ENCODE measurements at regions not wholly inside any gene's neighbourhood (a gene's known extent, or its start where the extent isn't known, plus 50 kb on each side); places are given as distances from the start of the nearest gene placed in this dataset.
A peak's percentile ranks its signal among the peaks of the same experiment; 100 is the strongest.

DNA sequence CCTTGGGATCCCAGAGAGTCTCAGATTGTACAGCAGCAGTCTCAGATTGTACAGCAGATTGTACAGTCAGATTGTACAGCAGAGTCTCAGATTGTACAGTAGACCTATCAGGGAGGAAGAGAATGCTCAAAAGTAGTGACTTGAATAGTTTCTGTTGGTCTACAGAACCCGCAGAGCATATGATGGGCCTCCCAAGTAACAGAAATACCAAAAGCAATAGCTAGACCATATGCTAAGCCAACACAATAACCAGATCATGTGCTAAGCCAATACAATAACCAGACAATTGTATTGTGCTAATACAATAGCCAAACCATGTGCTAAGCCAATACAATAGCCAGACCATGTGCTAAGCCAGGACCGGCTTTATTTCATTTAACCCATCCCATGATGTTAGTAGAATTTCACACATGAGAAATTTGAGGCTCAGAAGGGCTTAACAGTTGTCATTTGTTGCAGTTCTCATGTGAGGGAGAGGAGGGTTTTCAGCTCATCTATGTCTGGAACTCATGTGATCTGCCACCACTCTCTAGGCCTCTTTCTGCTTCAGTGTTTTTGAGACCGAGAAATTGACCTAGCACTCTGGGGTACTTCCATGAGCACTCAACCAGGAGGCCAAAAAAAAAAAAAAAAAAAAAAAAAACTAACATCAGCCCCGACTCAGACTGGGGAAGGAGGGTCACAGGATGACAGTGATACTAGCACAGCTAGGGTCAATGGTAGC is 144.0 kb downstream of the SOX9 start:
- Mint-ChIP-seq H3K27ac (no peak overlapping the region), H3K4me3 (no peak overlapping the region), H3K4me1 (peaks cover 17% of the 10 kb centered on the region), H3K36me3 (ENCODE audit: low read depth) (no peaks in the 10 kb centered on the region), H3K27me3 (ENCODE audit: insufficient read depth) (peaks cover 23% of the 10 kb centered on the region), H3K9me3 (peaks cover 5% of the 10 kb centered on the region)
- no peak for DNase-seq
- H3K4me1 ChIP-seq (ENCODE audit: control insufficient read depth, insufficient read depth, low read length): no peaks in the 10 kb centered on the region
- no peaks in the 10 kb centered on the region for H3K36me3 ChIP-seq (ENCODE audit: control insufficient read depth, insufficient read depth, low read length)
- H3K9ac ChIP-seq (ENCODE audit: extremely low read depth, low read length, poor library complexity, severe bottlenecking): no peak overlapping the region
- H3K27me3 ChIP-seq (ENCODE audit: control insufficient read depth, insufficient read depth, low read length, poor library complexity, severe bottlenecking): peaks cover 4% of the 10 kb centered on the region
- 95% methylated on average over 4 of the region's 4 CpGs; no CpG with 5 or more reads in 1 of the 2 experiments for WGBS, 2 experiments (ENCODE audit: insufficient coverage in 1 of 2, insufficient read length in 1 of 2)
- H3K27ac ChIP-seq (ENCODE audit: low read depth, low read length): no peak overlapping the region
- TF ChIP-seq, protein P1, sequence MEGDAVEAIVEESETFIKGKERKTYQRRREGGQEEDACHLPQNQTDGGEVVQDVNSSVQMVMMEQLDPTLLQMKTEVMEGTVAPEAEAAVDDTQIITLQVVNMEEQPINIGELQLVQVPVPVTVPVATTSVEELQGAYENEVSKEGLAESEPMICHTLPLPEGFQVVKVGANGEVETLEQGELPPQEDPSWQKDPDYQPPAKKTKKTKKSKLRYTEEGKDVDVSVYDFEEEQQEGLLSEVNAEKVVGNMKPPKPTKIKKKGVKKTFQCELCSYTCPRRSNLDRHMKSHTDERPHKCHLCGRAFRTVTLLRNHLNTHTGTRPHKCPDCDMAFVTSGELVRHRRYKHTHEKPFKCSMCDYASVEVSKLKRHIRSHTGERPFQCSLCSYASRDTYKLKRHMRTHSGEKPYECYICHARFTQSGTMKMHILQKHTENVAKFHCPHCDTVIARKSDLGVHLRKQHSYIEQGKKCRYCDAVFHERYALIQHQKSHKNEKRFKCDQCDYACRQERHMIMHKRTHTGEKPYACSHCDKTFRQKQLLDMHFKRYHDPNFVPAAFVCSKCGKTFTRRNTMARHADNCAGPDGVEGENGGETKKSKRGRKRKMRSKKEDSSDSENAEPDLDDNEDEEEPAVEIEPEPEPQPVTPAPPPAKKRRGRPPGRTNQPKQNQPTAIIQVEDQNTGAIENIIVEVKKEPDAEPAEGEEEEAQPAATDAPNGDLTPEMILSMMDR (conservative IDR thresholded peaks at IDR 0.05): no peak
- H3K4me3 ChIP-seq (ENCODE audit: low read length): no peak overlapping the region
- H3K9me3 ChIP-seq (ENCODE audit: control insufficient read depth, low read length): peaks cover 6% of the 10 kb centered on the region

DNA sequence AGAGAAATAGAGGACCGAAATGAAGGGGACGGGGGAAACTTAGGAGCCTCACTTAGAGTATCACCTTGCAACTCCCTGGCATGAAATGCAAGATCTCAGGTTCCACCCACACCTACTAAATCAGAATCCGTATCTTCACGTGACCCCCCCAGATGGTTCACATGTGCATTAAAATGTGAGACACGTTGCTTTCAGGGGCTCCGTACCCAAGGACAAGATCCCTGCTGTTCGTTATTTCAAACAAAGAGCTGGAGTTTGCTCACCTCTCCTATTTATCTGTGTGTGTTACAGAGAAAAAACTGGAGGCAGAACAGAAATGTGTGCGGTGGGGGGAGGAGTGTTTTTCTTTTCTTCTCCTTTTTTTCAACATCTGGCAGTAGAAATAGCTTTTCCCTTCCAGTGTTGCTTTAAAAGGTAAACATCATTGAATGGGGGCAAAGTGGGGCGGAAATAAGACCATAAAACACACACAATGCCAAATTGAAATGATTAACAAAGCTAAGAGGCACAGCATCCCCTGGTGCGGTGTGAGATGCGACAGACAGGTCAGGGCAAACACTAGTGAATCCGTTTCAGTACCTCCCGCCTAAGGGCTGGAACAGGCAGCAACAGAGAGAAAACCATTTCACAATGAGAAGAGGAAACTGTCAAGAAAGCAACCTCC is 145.4 kb downstream of the SOX9 start:
- Histone ChIP-seq H3K4me3 (ENCODE audit: low read length) (no peak overlapping the region), H3K27me3 (ENCODE audit: control insufficient read depth, insufficient read depth, low read length, poor library complexity, severe bottlenecking) (peaks cover 4% of the 10 kb centered on the region), H3K9ac (ENCODE audit: extremely low read depth, low read length, poor library complexity, severe bottlenecking) (no peak overlapping the region), H3K9me3 (ENCODE audit: control insufficient read depth, low read length) (peaks cover 6% of the 10 kb centered on the region), H3K36me3 (ENCODE audit: control insufficient read depth, insufficient read depth, low read length) (no peaks in the 10 kb centered on the region), H3K27ac (ENCODE audit: low read depth, low read length) (no peak overlapping the region), H3K4me1 (ENCODE audit: control insufficient read depth, insufficient read depth, low read length) (no peaks in the 10 kb centered on the region)
- Mint-ChIP-seq H3K4me3 (no peak overlapping the region), H3K27me3 (ENCODE audit: insufficient read depth) (peaks cover 19% of the 10 kb centered on the region), H3K36me3 (ENCODE audit: low read depth) (no peaks in the 10 kb centered on the region), H3K4me1 (peaks cover 17% of the 10 kb centered on the region), H3K9me3 (peaks cover 3% of the 10 kb centered on the region), H3K27ac (no peak overlapping the region)
- 80 to 81% methylated on average over 3 to 13 of the region's 13 CpGs for WGBS, 2 experiments (ENCODE audit: insufficient coverage in 1 of 2, insufficient read length in 1 of 2)
- peak; percentile 62 for DNase-seq
- TF ChIP-seq, protein P1 (conservative IDR thresholded peaks at IDR 0.05): no peak

DNA sequence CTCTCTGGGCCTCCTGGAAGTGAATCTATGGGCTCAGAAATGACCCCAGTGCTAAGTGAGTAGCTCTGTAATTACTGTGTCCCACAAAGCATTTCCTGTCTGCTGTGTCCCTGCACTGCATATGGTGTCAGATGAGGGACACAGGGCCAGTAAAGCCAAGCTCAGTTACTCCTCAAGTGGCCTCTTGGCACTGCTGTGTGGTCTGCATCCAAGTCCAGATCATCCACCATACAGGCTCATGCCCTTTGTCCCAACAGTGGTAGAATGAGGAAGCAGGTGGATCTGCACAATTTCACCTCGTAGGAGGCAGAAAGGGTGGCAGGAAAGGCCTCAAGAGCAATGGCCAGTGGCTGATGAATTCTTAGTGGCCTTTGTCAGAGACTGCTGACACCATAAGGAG is 146.8 kb downstream of the SOX9 start:
- H3K9ac ChIP-seq (ENCODE audit: extremely low read depth, low read length, poor library complexity, severe bottlenecking): no peak overlapping the region
- WGBS, 2 experiments (ENCODE audit: insufficient coverage in 1 of 2, insufficient read length in 1 of 2): 86 to 88% methylated on average over 1 of the region's 1 CpG

More for the DNA sequence above, 146.8 kb downstream of the SOX9 start:
- no peak overlapping the region for H3K4me3 Mint-ChIP-seq
- H3K9me3 Mint-ChIP-seq: no peaks in the 10 kb centered on the region
- Histone ChIP-seq H3K36me3 (ENCODE audit: control insufficient read depth, insufficient read depth, low read length) (no peaks in the 10 kb centered on the region), H3K27ac (ENCODE audit: low read depth, low read length) (no peak overlapping the region), H3K4me3 (ENCODE audit: low read length) (no peak overlapping the region), H3K9me3 (ENCODE audit: control insufficient read depth, low read length) (no peaks in the 10 kb centered on the region), H3K4me1 (ENCODE audit: control insufficient read depth, insufficient read depth, low read length) (no peaks in the 10 kb centered on the region), H3K27me3 (ENCODE audit: control insufficient read depth, insufficient read depth, low read length, poor library complexity, severe bottlenecking) (peaks cover 4% of the 10 kb centered on the region)
- no peak overlapping the region for H3K27ac Mint-ChIP-seq
- TF ChIP-seq, protein P1 (conservative IDR thresholded peaks at IDR 0.05): no peak
- H3K27me3 Mint-ChIP-seq (ENCODE audit: insufficient read depth): peaks cover 22% of the 10 kb centered on the region
- no peak for DNase-seq
- H3K4me1 Mint-ChIP-seq: peaks cover 17% of the 10 kb centered on the region
- H3K36me3 Mint-ChIP-seq (ENCODE audit: low read depth): no peaks in the 10 kb centered on the region

Data from endodermal cell (in vitro differentiated cells).